ENCODE measurements at regions not wholly inside any gene's neighbourhood (a gene's known extent, or its start where the extent isn't known, plus 50 kb on each side); places are given as distances from the start of the nearest gene placed in this dataset.

DNA sequence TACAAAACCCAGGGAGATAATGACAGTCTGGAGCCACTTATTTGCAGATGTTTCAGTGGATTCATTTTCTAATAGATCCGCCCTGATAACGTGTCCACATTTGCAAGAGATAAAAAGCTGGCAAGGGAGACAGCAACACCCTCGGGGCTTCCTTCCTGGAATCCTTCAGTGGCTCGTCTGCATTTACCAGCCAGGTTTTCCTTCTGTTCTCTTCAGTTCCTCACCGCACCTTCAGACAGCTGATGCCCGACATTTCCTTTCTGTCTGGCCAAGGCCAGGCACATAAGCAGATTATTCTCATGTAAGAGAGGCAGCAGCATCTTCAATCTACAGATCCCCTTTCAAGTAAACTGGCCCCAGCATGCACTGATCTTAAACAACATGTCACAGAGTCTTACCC is 56.2 kb upstream of the SPATA12 start:
- TF ChIP-seq, protein P1, sequence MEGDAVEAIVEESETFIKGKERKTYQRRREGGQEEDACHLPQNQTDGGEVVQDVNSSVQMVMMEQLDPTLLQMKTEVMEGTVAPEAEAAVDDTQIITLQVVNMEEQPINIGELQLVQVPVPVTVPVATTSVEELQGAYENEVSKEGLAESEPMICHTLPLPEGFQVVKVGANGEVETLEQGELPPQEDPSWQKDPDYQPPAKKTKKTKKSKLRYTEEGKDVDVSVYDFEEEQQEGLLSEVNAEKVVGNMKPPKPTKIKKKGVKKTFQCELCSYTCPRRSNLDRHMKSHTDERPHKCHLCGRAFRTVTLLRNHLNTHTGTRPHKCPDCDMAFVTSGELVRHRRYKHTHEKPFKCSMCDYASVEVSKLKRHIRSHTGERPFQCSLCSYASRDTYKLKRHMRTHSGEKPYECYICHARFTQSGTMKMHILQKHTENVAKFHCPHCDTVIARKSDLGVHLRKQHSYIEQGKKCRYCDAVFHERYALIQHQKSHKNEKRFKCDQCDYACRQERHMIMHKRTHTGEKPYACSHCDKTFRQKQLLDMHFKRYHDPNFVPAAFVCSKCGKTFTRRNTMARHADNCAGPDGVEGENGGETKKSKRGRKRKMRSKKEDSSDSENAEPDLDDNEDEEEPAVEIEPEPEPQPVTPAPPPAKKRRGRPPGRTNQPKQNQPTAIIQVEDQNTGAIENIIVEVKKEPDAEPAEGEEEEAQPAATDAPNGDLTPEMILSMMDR (conservative IDR thresholded peaks at IDR 0.05), result no peak
- TF ChIP-seq EZH2 (IDR thresholded peaks at IDR 0.05; ENCODE audit: low read depth), result no peak
